ENCODE measurements at regions not wholly inside any gene's neighbourhood (a gene's known extent, or its start where the extent isn't known, plus 50 kb on each side); places are given as distances from the start of the nearest gene placed in this dataset.

DNA sequence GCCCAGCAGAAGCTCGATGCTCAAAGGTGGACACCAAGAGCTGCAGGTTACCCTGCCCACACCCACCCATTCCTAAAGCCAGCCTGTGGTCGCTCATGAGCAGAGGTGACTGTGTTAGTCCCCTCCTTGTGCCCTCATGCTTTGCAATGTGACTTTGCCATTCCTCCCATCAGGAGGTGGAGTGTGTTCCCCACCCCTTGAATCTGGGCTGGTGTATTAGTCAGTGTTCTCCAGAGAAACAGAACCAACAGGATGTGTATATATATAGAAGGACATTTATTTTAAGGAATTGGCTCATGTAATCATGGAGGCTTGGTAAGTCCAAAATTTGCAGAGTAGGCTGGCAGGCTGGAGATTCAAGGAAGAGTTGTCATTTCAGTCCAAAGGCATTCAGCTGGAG is 54.4 kb upstream of the RNF24 start:
- H3K27ac ChIP-seq (ENCODE audit: low read length), result no peak overlapping the region
- H3K36me3 ChIP-seq (ENCODE audit: control insufficient read depth in 2 of 2, insufficient read depth in 2 of 2, low read length in 2 of 2), result no peaks in the 10 kb centered on the region
- H3K9me3 ChIP-seq (ENCODE audit: control insufficient read depth in 2 of 2, low read length in 2 of 2), result no peaks in the 10 kb centered on the region
- H3K9ac ChIP-seq (ENCODE audit: low read length in 2 of 2), result no peak overlapping the region
- no peak overlapping the region for H3K4me3 ChIP-seq (ENCODE audit: low read length in 2 of 2)
- peaks cover 23% of the 10 kb centered on the region for H3K4me1 ChIP-seq (ENCODE audit: control insufficient read depth, insufficient read depth, low read length)
- no peaks in the 10 kb centered on the region for H3K27me3 ChIP-seq (ENCODE audit: control insufficient read depth in 1 of 2, insufficient read depth in 2 of 2, low read length in 2 of 2)

DNA sequence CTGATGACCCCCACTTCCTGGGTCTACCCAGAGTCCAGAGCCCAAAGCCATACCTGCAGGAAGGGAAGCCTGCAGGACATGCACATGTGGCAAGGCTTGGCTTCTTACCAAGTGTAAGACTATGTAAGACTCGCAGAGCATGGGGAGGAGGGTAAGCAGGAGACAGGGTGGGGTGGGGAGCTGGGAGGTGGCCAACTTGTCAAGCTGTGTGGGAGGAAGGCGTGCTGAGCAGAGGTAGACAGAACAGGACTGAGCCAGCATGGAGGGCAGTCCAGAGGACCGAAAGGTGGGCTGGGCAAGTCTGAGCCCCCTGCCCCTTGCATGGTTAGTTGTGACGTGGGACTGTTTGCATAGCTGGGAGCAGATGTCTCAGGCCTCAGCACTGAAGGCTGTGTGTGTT is 53.4 kb upstream of the RNF24 start:
- Histone ChIP-seq H3K4me3 (ENCODE audit: low read length in 2 of 2) (no peak overlapping the region), H3K4me1 (ENCODE audit: control insufficient read depth, insufficient read depth, low read length) (peaks cover 34% of the 10 kb centered on the region)

GRCh38 chr20:4067600-4068261 is 52.4 kb upstream of the RNF24 start:
- H3K4me3 ChIP-seq (ENCODE audit: low read length in 2 of 2), result no peak overlapping the region
- H3K36me3 ChIP-seq (ENCODE audit: control insufficient read depth in 2 of 2, insufficient read depth in 2 of 2, low read length in 2 of 2), result no peaks in the 10 kb centered on the region
- H3K27me3 ChIP-seq (ENCODE audit: control insufficient read depth in 1 of 2, insufficient read depth in 2 of 2, low read length in 2 of 2), result no peaks in the 10 kb centered on the region
- H3K27ac ChIP-seq (ENCODE audit: low read length), result no peak overlapping the region
- H3K9ac ChIP-seq (ENCODE audit: low read length in 2 of 2), result no peak overlapping the region
- no peaks in the 10 kb centered on the region for H3K9me3 ChIP-seq (ENCODE audit: control insufficient read depth in 2 of 2, low read length in 2 of 2)
- H3K4me1 ChIP-seq (ENCODE audit: control insufficient read depth, insufficient read depth, low read length), result peaks cover 34% of the 10 kb centered on the region

More for the DNA sequence above, 53.4 kb upstream of the RNF24 start:
- Histone ChIP-seq H3K27ac (ENCODE audit: low read length) (no peak overlapping the region), H3K9ac (ENCODE audit: low read length in 2 of 2) (no peak overlapping the region), H3K27me3 (ENCODE audit: control insufficient read depth in 1 of 2, insufficient read depth in 2 of 2, low read length in 2 of 2) (no peaks in the 10 kb centered on the region), H3K9me3 (ENCODE audit: control insufficient read depth in 2 of 2, low read length in 2 of 2) (no peaks in the 10 kb centered on the region), H3K36me3 (ENCODE audit: control insufficient read depth in 2 of 2, insufficient read depth in 2 of 2, low read length in 2 of 2) (no peaks in the 10 kb centered on the region)

DNA sequence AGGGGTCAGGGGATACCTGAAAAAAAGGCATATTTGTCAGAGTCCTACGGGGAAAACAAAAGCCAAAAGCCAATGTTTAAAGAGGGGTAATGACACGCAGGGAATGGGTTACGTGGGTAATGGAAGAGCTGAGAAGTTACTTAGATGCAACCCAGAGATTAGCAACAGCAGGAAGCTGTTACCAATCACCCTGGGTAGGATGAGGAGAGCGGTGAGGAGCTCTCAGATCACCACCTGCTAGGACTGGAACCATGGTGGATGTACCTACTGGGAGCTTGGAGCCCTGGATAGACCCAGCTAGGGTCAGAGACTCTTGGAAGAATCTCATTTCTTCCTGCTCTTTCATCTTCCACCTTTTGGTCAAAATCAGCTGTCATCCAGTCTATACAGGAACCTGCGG is 51.2 kb upstream of the RNF24 start:
- Histone ChIP-seq H3K4me1 (ENCODE audit: control insufficient read depth, insufficient read depth, low read length) (peaks cover 34% of the 10 kb centered on the region), H3K36me3 (ENCODE audit: control insufficient read depth in 2 of 2, insufficient read depth in 2 of 2, low read length in 2 of 2) (no peaks in the 10 kb centered on the region), H3K4me3 (ENCODE audit: low read length in 2 of 2) (no peak overlapping the region), H3K27me3 (ENCODE audit: control insufficient read depth in 1 of 2, insufficient read depth in 2 of 2, low read length in 2 of 2) (no peaks in the 10 kb centered on the region), H3K9me3 (ENCODE audit: control insufficient read depth in 2 of 2, low read length in 2 of 2) (no peaks in the 10 kb centered on the region), H3K9ac (ENCODE audit: low read length in 2 of 2) (no peak overlapping the region), H3K27ac (ENCODE audit: low read length) (peak overlapping the region; percentile 31)

DNA sequence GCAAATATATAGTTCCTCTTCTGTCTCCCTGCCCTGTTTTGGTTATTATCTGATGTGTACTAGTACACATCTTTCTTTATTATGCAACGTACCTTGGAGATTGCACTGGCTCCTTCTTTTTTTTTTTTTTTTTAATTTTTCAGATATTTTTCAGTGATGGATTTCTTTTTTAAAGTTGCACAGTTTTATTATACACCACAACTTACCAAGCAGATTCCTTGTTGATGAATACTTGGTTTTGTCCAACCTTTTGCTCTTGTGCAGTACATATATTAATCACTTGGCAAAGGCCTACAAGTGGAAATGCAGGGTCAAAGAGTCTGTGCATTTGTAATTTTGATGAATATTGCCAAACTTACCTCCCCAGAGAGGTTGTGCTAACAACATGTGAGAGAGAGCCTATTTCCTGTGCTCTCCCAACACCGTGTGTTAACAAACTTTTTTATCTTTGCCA is 50.1 kb upstream of the RNF24 start:
- Histone ChIP-seq H3K4me1 (ENCODE audit: control insufficient read depth, insufficient read depth, low read length) (peaks cover 39% of the 10 kb centered on the region), H3K36me3 (ENCODE audit: control insufficient read depth in 2 of 2, insufficient read depth in 2 of 2, low read length in 2 of 2) (no peaks in the 10 kb centered on the region), H3K27me3 (ENCODE audit: control insufficient read depth in 1 of 2, insufficient read depth in 2 of 2, low read length in 2 of 2) (no peaks in the 10 kb centered on the region), H3K9me3 (ENCODE audit: control insufficient read depth in 2 of 2, low read length in 2 of 2) (no peaks in the 10 kb centered on the region), H3K27ac (ENCODE audit: low read length) (peak overlapping the region; percentile 70), H3K4me3 (ENCODE audit: low read length in 2 of 2) (no peak overlapping the region), H3K9ac (ENCODE audit: low read length in 2 of 2) (no peak overlapping the region)
